PFSK-1 (cell line): ENCODE measurements at regions not wholly inside any gene's neighbourhood (a gene's known extent, or its start where the extent isn't known, plus 50 kb on each side); places are given as distances from the start of the nearest gene placed in this dataset.

Experiments used
- FOXP2 ChIP-seq: optimal IDR thresholded peaks from 2 replicates; pipeline ENCODE3; 2011; ENCODE audit warnings: borderline replicate concordance, control low read depth, inconsistent platforms; ENCODE audit not compliant: insufficient read depth; ENCODE audit errors: extremely low read length, extremely low read depth
- POLR2AphosphoS5 ChIP-seq: IDR thresholded peaks from 2 replicates; pipeline ENCODE4 v1.6.1; 2012; ENCODE audit warnings: low read depth, mild to moderate bottlenecking, control low read depth, low read length, moderate library complexity
- SIN3A ChIP-seq: IDR thresholded peaks from 2 replicates; pipeline ENCODE4 v1.6.1; 2012; ENCODE audit warnings: mild to moderate bottlenecking, low read length, moderate library complexity, borderline replicate concordance; ENCODE audit not compliant: insufficient read depth
- TAF1 ChIP-seq: IDR thresholded peaks from 2 replicates; pipeline ENCODE4 v1.6.1; 2012; ENCODE audit warnings: low read length, control low read depth, borderline replicate concordance; ENCODE audit not compliant: insufficient read depth
- TF ChIP-seq, protein P1 (sequence below), 2 experiments: IDR thresholded peaks; 2 replicates each; pipeline versions ENCODE4 v1.6.1 to v1.8.0; 2011 to 2012; ENCODE audit warnings: low read depth in 2 of 2, low read length in 2 of 2, control low read depth in 1 of 2, inconsistent platforms in 1 of 2, mild to moderate bottlenecking in 1 of 2, moderate library complexity in 1 of 2; ENCODE audit not compliant: insufficient read depth in 1 of 2

GRCh38 chr4:124409044-124409443, 303.5 kb downstream of the ANKRD50 start:
- TF ChIP-seq, protein P1, sequence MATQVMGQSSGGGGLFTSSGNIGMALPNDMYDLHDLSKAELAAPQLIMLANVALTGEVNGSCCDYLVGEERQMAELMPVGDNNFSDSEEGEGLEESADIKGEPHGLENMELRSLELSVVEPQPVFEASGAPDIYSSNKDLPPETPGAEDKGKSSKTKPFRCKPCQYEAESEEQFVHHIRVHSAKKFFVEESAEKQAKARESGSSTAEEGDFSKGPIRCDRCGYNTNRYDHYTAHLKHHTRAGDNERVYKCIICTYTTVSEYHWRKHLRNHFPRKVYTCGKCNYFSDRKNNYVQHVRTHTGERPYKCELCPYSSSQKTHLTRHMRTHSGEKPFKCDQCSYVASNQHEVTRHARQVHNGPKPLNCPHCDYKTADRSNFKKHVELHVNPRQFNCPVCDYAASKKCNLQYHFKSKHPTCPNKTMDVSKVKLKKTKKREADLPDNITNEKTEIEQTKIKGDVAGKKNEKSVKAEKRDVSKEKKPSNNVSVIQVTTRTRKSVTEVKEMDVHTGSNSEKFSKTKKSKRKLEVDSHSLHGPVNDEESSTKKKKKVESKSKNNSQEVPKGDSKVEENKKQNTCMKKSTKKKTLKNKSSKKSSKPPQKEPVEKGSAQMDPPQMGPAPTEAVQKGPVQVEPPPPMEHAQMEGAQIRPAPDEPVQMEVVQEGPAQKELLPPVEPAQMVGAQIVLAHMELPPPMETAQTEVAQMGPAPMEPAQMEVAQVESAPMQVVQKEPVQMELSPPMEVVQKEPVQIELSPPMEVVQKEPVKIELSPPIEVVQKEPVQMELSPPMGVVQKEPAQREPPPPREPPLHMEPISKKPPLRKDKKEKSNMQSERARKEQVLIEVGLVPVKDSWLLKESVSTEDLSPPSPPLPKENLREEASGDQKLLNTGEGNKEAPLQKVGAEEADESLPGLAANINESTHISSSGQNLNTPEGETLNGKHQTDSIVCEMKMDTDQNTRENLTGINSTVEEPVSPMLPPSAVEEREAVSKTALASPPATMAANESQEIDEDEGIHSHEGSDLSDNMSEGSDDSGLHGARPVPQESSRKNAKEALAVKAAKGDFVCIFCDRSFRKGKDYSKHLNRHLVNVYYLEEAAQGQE (IDR thresholded peaks at IDR 0.05; ENCODE audit: insufficient read depth in 1 of 2, low read depth in 2 of 2, low read length in 2 of 2): no peak
- TF ChIP-seq POLR2AphosphoS5 (no peak), SIN3A (no peak), TAF1 (no peak), FOXP2 (no peak)
